ENCODE measurements at regions not wholly inside any gene's neighbourhood (a gene's known extent, or its start where the extent isn't known, plus 50 kb on each side); places are given as distances from the start of the nearest gene placed in this dataset.

DNA sequence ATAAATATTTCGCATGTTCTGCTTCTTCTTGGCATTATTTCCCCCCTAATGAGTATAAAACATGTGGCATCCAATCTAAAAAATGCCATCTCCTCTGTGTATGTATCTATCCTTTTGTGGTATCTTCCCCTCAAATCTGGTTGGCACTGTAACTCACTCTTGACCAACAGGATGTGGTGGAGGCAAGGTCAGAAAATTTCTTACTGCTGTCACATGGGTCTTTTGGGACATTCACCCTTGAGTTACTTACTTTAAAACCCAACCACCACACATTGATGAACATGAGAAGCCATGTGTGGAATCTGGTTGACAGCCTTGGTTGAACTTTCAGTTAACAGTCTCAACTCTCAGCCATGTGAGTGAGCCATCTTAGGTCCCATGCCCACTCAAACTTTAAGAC is 516.9 kb downstream of the SLC16A7 start:
- Histone ChIP-seq H3K36me3 (ENCODE audit: control insufficient read depth, insufficient read depth, low read length) (no peaks in the 10 kb centered on the region), H3K27ac (ENCODE audit: low read depth, low read length) (no peak overlapping the region), H3K4me1 (ENCODE audit: control insufficient read depth, insufficient read depth, low read length) (no peaks in the 10 kb centered on the region), H3K27me3 (ENCODE audit: control insufficient read depth, insufficient read depth, low read length) (no peaks in the 10 kb centered on the region), H3K4me3 (ENCODE audit: low read length) (no peak overlapping the region), H3K9ac (ENCODE audit: low read length) (no peak overlapping the region)

- Histone ChIP-seq H3K4me1 (ENCODE audit: control insufficient read depth, insufficient read depth, low read length) (no peaks in the 10 kb centered on the region), H3K9ac (ENCODE audit: low read length) (no peak overlapping the region), H3K36me3 (ENCODE audit: control insufficient read depth, insufficient read depth, low read length) (no peaks in the 10 kb centered on the region)
Observed at GRCh38 chr12:60114169-60114568, 518.3 kb downstream of the SLC16A7 start.

GRCh38 chr12:60119327-60119726 is 523.5 kb downstream of the SLC16A7 start:
- no peaks in the 10 kb centered on the region for H3K4me1 ChIP-seq (ENCODE audit: control insufficient read depth, insufficient read depth, low read length)
- no peak overlapping the region for H3K4me3 ChIP-seq (ENCODE audit: low read length)
- no peak overlapping the region for H3K9ac ChIP-seq (ENCODE audit: low read length)
- H3K27ac ChIP-seq (ENCODE audit: low read depth, low read length) = no peak overlapping the region
- no peaks in the 10 kb centered on the region for H3K27me3 ChIP-seq (ENCODE audit: control insufficient read depth, insufficient read depth, low read length)
- H3K36me3 ChIP-seq (ENCODE audit: control insufficient read depth, insufficient read depth, low read length) = no peaks in the 10 kb centered on the region

More at GRCh38 chr12:60114169-60114568, 518.3 kb downstream of the SLC16A7 start:
- H3K27ac ChIP-seq (ENCODE audit: low read depth, low read length) = no peak overlapping the region
- no peaks in the 10 kb centered on the region for H3K27me3 ChIP-seq (ENCODE audit: control insufficient read depth, insufficient read depth, low read length)
- H3K4me3 ChIP-seq (ENCODE audit: low read length) = no peak overlapping the region

- Histone ChIP-seq H3K4me3 (ENCODE audit: low read length) (no peak overlapping the region), H3K4me1 (ENCODE audit: control insufficient read depth, insufficient read depth, low read length) (no peaks in the 10 kb centered on the region), H3K9ac (ENCODE audit: low read length) (no peak overlapping the region), H3K36me3 (ENCODE audit: control insufficient read depth, insufficient read depth, low read length) (no peaks in the 10 kb centered on the region), H3K27ac (ENCODE audit: low read depth, low read length) (no peak overlapping the region), H3K27me3 (ENCODE audit: control insufficient read depth, insufficient read depth, low read length) (no peaks in the 10 kb centered on the region)
Observed at GRCh38 chr12:60120199-60120598, 524.4 kb downstream of the SLC16A7 start.

- no peaks in the 10 kb centered on the region for H3K27me3 ChIP-seq (ENCODE audit: control insufficient read depth, insufficient read depth, low read length)
- no peaks in the 10 kb centered on the region for H3K4me1 ChIP-seq (ENCODE audit: control insufficient read depth, insufficient read depth, low read length)
- no peak overlapping the region for H3K9ac ChIP-seq (ENCODE audit: low read length)
- no peak overlapping the region for H3K4me3 ChIP-seq (ENCODE audit: low read length)
- no peaks in the 10 kb centered on the region for H3K36me3 ChIP-seq (ENCODE audit: control insufficient read depth, insufficient read depth, low read length)
- H3K27ac ChIP-seq (ENCODE audit: low read depth, low read length) = no peak overlapping the region
Observed at GRCh38 chr12:60123557-60123956, 527.7 kb downstream of the SLC16A7 start.

- H3K4me3 ChIP-seq (ENCODE audit: low read length) = no peak overlapping the region
- H3K9ac ChIP-seq (ENCODE audit: low read length) = no peak overlapping the region
- no peaks in the 10 kb centered on the region for H3K4me1 ChIP-seq (ENCODE audit: control insufficient read depth, insufficient read depth, low read length)
- H3K27ac ChIP-seq (ENCODE audit: low read depth, low read length) = no peak overlapping the region
- H3K27me3 ChIP-seq (ENCODE audit: control insufficient read depth, insufficient read depth, low read length) = no peaks in the 10 kb centered on the region
- H3K36me3 ChIP-seq (ENCODE audit: control insufficient read depth, insufficient read depth, low read length) = no peaks in the 10 kb centered on the region
Observed at GRCh38 chr12:60137513-60137912, 541.7 kb downstream of the SLC16A7 start.

DNA sequence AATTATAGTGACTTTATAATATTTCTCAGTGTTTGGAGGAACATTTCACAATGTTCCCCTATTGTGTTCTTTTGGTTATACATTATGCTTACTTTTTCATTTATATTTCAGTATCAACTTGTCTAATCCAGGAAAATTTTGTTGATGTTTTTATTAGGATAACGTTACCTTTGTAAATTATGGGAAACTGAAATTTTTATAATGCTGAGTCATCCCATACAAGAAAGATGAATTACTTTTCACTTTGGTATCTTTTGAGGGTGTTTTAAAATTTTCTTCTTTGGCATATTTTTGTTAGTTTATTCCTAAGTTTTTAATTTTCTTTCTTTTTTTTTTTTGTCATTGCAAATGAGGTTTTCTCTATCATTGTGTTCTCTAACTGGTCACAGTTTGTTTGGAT is 542.7 kb downstream of the SLC16A7 start:
- Histone ChIP-seq H3K36me3 (ENCODE audit: control insufficient read depth, insufficient read depth, low read length) (no peaks in the 10 kb centered on the region), H3K4me1 (ENCODE audit: control insufficient read depth, insufficient read depth, low read length) (no peaks in the 10 kb centered on the region), H3K27me3 (ENCODE audit: control insufficient read depth, insufficient read depth, low read length) (no peaks in the 10 kb centered on the region), H3K4me3 (ENCODE audit: low read length) (no peak overlapping the region), H3K9ac (ENCODE audit: low read length) (no peak overlapping the region), H3K27ac (ENCODE audit: low read depth, low read length) (no peak overlapping the region)

GRCh38 chr12:60144395-60144794 is 548.6 kb downstream of the SLC16A7 start:
- no peak overlapping the region for H3K9ac ChIP-seq (ENCODE audit: low read length)
- no peak overlapping the region for H3K4me3 ChIP-seq (ENCODE audit: low read length)
- H3K36me3 ChIP-seq (ENCODE audit: control insufficient read depth, insufficient read depth, low read length) = no peaks in the 10 kb centered on the region
- no peak overlapping the region for H3K27ac ChIP-seq (ENCODE audit: low read depth, low read length)
- H3K27me3 ChIP-seq (ENCODE audit: control insufficient read depth, insufficient read depth, low read length) = no peaks in the 10 kb centered on the region
- no peaks in the 10 kb centered on the region for H3K4me1 ChIP-seq (ENCODE audit: control insufficient read depth, insufficient read depth, low read length)

GRCh38 chr12:60148109-60148508 is 552.3 kb downstream of the SLC16A7 start:
- H3K4me3 ChIP-seq (ENCODE audit: low read length) = no peak overlapping the region
- no peaks in the 10 kb centered on the region for H3K4me1 ChIP-seq (ENCODE audit: control insufficient read depth, insufficient read depth, low read length)
- no peak overlapping the region for H3K27ac ChIP-seq (ENCODE audit: low read depth, low read length)
- H3K36me3 ChIP-seq (ENCODE audit: control insufficient read depth, insufficient read depth, low read length) = no peaks in the 10 kb centered on the region
- no peaks in the 10 kb centered on the region for H3K27me3 ChIP-seq (ENCODE audit: control insufficient read depth, insufficient read depth, low read length)
- H3K9ac ChIP-seq (ENCODE audit: low read length) = no peak overlapping the region

- Histone ChIP-seq H3K4me1 (ENCODE audit: control insufficient read depth, insufficient read depth, low read length) (no peaks in the 10 kb centered on the region), H3K4me3 (ENCODE audit: low read length) (no peak overlapping the region), H3K27ac (ENCODE audit: low read depth, low read length) (no peak overlapping the region), H3K27me3 (ENCODE audit: control insufficient read depth, insufficient read depth, low read length) (no peaks in the 10 kb centered on the region), H3K36me3 (ENCODE audit: control insufficient read depth, insufficient read depth, low read length) (no peaks in the 10 kb centered on the region), H3K9ac (ENCODE audit: low read length) (no peak overlapping the region)
Observed at GRCh38 chr12:60148831-60149230, 553.0 kb downstream of the SLC16A7 start.

DNA sequence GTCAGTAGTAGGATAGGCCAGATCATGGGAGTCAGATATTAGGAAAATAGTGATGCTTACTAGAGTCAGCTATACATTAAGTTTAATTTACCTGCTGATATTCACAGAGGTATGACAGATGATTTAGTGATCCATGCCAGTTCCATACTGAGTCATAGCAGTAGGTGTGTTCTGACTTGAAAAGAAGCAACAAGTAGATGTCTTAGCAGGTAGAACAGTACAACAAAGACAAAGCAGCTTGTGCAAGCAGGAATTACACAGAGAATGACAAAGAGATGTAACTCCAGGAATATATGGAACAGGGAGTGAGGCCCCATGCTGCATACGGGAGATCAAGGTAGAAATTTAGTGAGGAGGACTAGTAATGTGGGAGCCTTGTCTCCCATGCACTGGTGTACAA is 556.9 kb downstream of the SLC16A7 start:
- Histone ChIP-seq H3K27ac (ENCODE audit: low read depth, low read length) (no peak overlapping the region), H3K4me1 (ENCODE audit: control insufficient read depth, insufficient read depth, low read length) (no peaks in the 10 kb centered on the region), H3K4me3 (ENCODE audit: low read length) (no peak overlapping the region), H3K9ac (ENCODE audit: low read length) (no peak overlapping the region), H3K36me3 (ENCODE audit: control insufficient read depth, insufficient read depth, low read length) (no peaks in the 10 kb centered on the region), H3K27me3 (ENCODE audit: control insufficient read depth, insufficient read depth, low read length) (no peaks in the 10 kb centered on the region)

DNA sequence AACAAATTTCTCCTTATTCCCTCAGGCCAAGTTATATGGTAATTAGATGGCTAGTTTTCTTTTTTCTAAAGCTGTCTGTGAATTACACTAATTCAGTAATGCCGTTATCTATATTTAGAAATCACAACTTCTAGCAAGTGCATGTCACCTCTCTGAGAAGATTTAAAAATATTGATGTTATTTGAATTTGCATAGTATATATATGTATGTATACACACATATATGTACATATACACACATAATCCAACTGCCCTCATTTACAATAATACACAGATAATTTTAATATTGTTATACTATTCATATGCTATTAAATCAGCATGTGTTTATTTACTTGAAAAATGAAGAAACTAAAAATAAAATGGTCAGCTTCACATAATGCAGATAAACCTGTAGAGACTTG is 563.9 kb downstream of the SLC16A7 start:
- Histone ChIP-seq H3K27me3 (ENCODE audit: control insufficient read depth, insufficient read depth, low read length) (no peaks in the 10 kb centered on the region), H3K4me3 (ENCODE audit: low read length) (no peak overlapping the region), H3K9ac (ENCODE audit: low read length) (no peak overlapping the region), H3K4me1 (ENCODE audit: control insufficient read depth, insufficient read depth, low read length) (no peaks in the 10 kb centered on the region), H3K36me3 (ENCODE audit: control insufficient read depth, insufficient read depth, low read length) (no peaks in the 10 kb centered on the region), H3K27ac (ENCODE audit: low read depth, low read length) (no peak overlapping the region)

- Histone ChIP-seq H3K4me3 (ENCODE audit: low read length) (no peak overlapping the region), H3K27ac (ENCODE audit: low read depth, low read length) (no peak overlapping the region), H3K9ac (ENCODE audit: low read length) (no peak overlapping the region), H3K27me3 (ENCODE audit: control insufficient read depth, insufficient read depth, low read length) (no peaks in the 10 kb centered on the region), H3K36me3 (ENCODE audit: control insufficient read depth, insufficient read depth, low read length) (no peaks in the 10 kb centered on the region), H3K4me1 (ENCODE audit: control insufficient read depth, insufficient read depth, low read length) (no peaks in the 10 kb centered on the region)
Observed at GRCh38 chr12:60162988-60163720, 567.3 kb downstream of the SLC16A7 start.
